Upper lobe of left lung (tissue), 4 donors: ENCODE measurements at regions not wholly inside any gene's neighbourhood (a gene's known extent, or its start where the extent isn't known, plus 50 kb on each side); places are given as distances from the start of the nearest gene placed in this dataset.

ENCODE experiments used
- CTCF ChIP-seq, 6 experiments: fragments of 450-650 bp in 4 of 6; fragments of 200-600 bp in 2 of 6; sonication (generic) in 2 of 6; IDR thresholded peaks; one replicate each; pipeline ENCODE4 v1.5.1; 2016 to 2019; ENCODE audit warnings: antibody characterized with exemption in 6 of 6
- EP300 ChIP-seq, 4 donors: sonication (generic); formaldehyde crosslinking; IDR thresholded peaks; one replicate each; pipeline ENCODE4 v1.5.1; 2017; ENCODE audit warnings: antibody characterized with exemption in 4 of 4, control low read depth in 2 of 4
- POLR2A ChIP-seq, 4 donors: fragments of 450-650 bp; IDR thresholded peaks; one replicate each; pipeline ENCODE4 v1.5.1; 2016 to 2017; ENCODE audit warnings: antibody characterized with exemption in 4 of 4, mild to moderate bottlenecking in 2 of 4
- POLR2AphosphoS5 ChIP-seq, 2 donors: sonication (generic); formaldehyde crosslinking; IDR thresholded peaks; one replicate each; pipeline ENCODE4 v1.5.1; 2017; ENCODE audit warnings: antibody characterized with exemption in 2 of 2

DNA sequence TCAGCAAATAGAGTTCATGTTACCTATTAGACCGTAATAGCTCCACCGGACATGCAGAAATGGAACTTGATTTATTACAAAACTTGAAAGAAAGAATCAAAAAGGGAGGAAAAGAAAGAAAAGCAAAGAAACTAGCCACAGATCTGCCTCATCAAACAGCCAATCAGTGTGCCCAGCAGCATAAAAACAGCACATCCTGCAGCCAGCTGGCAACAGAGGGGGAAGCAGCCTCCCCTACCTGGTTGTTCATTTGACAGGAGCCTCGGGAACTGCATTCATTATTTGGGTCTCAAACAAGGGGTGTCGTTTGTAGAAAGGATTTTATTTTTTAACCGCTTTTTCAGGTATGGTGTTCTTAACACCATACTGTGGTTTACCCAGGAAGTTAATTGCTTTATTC, 181.5 kb upstream of the TOPAZ1 start:
- TF ChIP-seq POLR2A (IDR thresholded peaks at IDR 0.05), result no peak
- no peak for TF ChIP-seq CTCF (IDR thresholded peaks at IDR 0.05)
- TF ChIP-seq POLR2AphosphoS5 (IDR thresholded peaks at IDR 0.05), result no peak
- no peak for TF ChIP-seq EP300 (IDR thresholded peaks at IDR 0.05)
